ENCODE measurements at regions not wholly inside any gene's neighbourhood (a gene's known extent, or its start where the extent isn't known, plus 50 kb on each side); places are given as distances from the start of the nearest gene placed in this dataset.

- TF ChIP-seq CTCF (IDR thresholded peaks at IDR 0.05) (no peak), POLR2A (IDR thresholded peaks at IDR 0.05) (no peak), EP300 (IDR thresholded peaks at IDR 0.05) (no peak)
Observed at GRCh38 chr11:47905358-47906059, 57.4 kb upstream of the NUP160 start.

Data from ovary (tissue), 3 donors.